GM12873 (cell line): ENCODE measurements at regions not wholly inside any gene's neighbourhood (a gene's known extent, or its start where the extent isn't known, plus 50 kb on each side); places are given as distances from the start of the nearest gene placed in this dataset.

ENCODE experiments used
- TF ChIP-seq, protein P1 (sequence below): IDR thresholded peaks from 2 replicates; pipeline ENCODE4 v1.5.1; 2012; ENCODE audit warnings: low read depth, mild to moderate bottlenecking, moderate library complexity, low read length, control low read depth; ENCODE audit not compliant: insufficient read depth; ENCODE audit errors: missing control alignments

DNA sequence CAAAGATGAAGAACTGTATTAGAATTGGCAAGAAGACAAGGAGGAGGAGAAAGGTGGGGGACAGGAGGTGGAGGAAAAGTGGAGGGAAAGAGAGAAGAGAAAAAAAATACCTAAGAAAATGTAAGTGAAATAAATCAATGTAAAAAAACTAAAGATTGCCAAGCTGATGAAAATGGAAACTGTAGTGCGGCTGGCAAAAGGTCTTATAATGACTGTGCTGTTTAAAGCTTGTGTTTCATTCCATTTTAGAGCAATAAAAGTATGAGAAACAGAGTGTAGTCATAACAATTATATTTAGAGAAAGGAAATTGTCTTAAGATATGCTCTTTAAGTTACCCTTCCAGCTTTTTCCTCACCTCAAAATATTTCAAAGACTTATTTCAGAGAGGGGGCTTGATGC is 670.5 kb upstream of the SEMA6A start:
- TF ChIP-seq, protein P1, sequence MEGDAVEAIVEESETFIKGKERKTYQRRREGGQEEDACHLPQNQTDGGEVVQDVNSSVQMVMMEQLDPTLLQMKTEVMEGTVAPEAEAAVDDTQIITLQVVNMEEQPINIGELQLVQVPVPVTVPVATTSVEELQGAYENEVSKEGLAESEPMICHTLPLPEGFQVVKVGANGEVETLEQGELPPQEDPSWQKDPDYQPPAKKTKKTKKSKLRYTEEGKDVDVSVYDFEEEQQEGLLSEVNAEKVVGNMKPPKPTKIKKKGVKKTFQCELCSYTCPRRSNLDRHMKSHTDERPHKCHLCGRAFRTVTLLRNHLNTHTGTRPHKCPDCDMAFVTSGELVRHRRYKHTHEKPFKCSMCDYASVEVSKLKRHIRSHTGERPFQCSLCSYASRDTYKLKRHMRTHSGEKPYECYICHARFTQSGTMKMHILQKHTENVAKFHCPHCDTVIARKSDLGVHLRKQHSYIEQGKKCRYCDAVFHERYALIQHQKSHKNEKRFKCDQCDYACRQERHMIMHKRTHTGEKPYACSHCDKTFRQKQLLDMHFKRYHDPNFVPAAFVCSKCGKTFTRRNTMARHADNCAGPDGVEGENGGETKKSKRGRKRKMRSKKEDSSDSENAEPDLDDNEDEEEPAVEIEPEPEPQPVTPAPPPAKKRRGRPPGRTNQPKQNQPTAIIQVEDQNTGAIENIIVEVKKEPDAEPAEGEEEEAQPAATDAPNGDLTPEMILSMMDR: no peak

DNA sequence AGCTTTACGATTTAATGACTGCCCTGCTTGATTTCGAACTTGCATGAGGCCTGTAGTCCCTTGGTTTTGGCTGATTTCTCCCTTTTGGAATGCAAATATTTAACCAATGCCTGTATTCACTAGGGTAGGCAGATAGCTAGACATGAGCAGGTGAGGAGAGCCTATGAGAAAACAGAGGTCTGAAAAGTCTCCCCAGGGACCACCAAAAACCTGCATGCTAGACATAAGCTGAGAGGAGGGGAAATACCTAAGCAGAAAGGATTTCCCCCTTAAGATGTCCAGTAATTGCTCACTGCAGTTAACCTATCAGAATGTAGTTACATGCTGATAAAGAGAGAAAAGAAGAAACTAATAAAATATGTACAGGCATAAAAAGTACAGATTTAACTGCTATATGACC is 667.4 kb upstream of the SEMA6A start:
- TF ChIP-seq, protein P1: no peak

DNA sequence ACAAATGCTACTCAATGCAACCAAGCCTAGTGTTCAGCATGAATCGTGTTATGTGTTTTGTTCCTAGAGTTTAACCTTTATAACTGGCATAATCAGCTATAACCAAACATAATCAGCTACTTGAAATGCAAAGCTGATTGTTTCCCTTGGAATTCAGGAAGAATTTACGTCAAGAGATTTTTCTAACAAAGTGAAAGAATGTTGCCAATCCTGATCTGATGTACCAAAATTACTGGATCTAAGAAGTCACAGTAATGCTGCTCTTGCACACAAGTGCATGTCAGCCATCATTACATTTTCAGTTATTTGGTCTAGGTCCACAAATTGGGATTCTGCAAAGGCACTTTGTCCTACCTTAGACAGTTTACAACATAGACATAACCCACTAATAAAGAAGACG is 662.3 kb upstream of the SEMA6A start:
- TF ChIP-seq, protein P1: no peak

DNA sequence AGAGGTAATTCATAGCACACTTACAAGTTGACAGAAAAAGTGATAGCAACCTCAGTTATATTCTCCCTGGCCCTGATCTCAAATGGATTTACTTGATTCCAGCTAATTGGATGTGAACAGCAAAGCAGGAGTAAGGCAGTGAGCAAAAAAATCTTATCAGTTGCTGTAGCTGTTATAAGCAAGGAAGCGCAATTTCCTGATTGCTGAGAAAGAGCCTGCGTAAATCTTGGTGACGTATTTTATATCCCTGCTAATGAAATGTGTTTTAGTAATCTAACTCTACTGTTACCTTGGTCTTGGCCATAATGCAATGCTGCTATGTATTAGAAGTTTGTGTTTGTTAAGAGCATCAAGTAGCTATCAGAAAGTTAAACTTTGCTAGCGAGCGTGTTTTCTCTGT is 661.2 kb upstream of the SEMA6A start:
- TF ChIP-seq, protein P1: no peak

DNA sequence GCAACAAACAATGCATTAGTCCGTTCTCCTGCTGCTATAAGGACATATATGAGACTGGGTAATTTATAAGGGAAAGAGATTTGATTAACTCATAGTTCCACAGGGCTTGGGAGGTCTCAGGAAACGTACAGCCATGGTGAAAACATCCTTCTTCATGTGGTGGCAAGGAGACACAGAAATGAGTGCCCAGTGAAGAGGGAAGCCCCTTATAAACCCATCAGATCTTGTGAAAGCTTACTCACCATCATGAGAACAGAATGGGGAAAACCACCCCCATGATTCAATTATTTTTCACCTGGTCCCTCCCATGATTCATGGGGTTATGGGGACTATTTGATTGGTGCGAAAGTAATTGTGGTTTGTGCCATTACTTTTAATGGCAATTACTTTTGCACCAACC is 655.8 kb upstream of the SEMA6A start:
- TF ChIP-seq, protein P1: no peak

DNA sequence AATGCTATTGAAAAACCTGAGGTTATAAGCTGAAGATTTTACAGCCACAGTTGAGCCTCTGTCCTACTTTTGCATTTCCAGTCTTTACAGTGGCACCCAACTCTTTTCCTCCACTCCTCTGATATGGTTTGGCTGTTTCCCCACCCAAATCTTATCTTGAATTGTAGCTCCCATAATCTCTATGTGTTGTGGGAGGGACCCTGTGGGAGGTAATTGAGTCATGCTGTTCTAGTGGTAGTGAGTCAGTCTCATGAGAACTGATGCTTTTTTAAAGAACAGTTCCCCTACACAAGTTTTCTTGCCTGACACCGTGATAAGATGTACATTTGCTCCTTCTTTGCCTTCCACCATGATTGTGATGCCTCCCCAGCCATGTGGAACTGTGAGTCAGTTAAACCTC is 646.1 kb upstream of the SEMA6A start:
- TF ChIP-seq, protein P1: no peak

DNA sequence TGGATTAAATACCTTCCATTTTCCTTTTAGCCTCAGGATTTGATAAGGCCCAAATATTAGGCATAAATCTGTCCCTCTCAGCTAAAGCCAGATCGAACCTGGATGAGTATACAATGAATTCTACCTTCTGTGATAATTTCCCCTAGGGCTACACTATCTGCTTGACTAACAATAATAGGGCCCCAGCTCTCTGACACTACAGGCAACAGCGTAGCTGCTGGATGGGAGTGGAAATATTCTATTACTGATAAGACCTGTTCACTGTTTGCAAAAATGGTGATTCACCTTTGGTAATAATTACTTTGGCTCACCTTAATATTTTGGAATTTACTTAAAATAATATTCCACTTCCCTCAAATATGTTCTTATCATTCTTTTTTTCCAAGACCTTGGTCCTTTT is 644.2 kb upstream of the SEMA6A start:
- TF ChIP-seq, protein P1: no peak

DNA sequence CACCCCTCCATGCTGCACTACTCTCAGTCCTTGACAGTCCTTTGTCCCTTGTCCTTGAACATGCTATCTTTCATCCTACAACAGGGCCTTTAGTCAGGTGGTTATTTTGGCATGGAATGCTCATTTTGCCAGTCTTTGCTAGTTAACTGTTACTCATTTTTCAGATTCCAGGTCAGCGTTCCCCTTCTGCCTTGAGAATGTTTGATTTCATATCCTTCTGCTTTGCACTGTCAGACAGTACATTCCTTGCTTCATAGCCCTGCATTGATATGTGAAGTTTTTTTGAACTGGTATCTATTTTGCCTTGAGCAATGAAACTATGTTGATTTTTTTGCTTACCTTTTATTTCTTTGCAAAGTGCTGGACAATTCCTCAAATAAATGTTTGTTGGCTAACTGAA is 638.2 kb upstream of the SEMA6A start:
- TF ChIP-seq, protein P1: no peak
